IPS-NIHi7 (cell line): ENCODE measurements at regions not wholly inside any gene's neighbourhood (a gene's known extent, or its start where the extent isn't known, plus 50 kb on each side); places are given as distances from the start of the nearest gene placed in this dataset.
"Not testable (repeated sequence)": the region's sequence is repeated elsewhere in the genome, so short reads cannot be mapped to it uniquely, and the experiment has no call there.

Experiments
- DNase-seq: peaks from one replicate; pipeline ENCODE4 v3.0.0; 2012; ENCODE audit warnings: mixed read lengths; ENCODE audit errors: extremely low spot score

- not testable (repeated sequence) for DNase-seq
Measured at GRCh38 chr15:26026671-26027070, 163.5 kb upstream of the ATP10A start.

- no peak for DNase-seq
Measured at GRCh38 chr15:26024241-26024640, 161.1 kb upstream of the ATP10A start.

- DNase-seq = no peak
Measured at GRCh38 chr15:26023691-26024090, 160.6 kb upstream of the ATP10A start.

- DNase-seq = no peak
Measured at GRCh38 chr15:26023231-26023630, 160.1 kb upstream of the ATP10A start.

GRCh38 chr15:26020871-26021270 is 157.7 kb upstream of the ATP10A start:
- no peak for DNase-seq

GRCh38 chr15:26017665-26018064 is 154.5 kb upstream of the ATP10A start:
- DNase-seq = no peak

GRCh38 chr15:26015516-26016075 is 152.5 kb upstream of the ATP10A start:
- no peak for DNase-seq

- DNase-seq = no peak
Measured at GRCh38 chr15:26013981-26014380, 150.9 kb upstream of the ATP10A start.

GRCh38 chr15:26011916-26012315 is 148.8 kb upstream of the ATP10A start:
- DNase-seq = no peak

GRCh38 chr15:26007151-26007550 is 144.0 kb upstream of the ATP10A start:
- no peak for DNase-seq

- no peak for DNase-seq
Measured at GRCh38 chr15:26001201-26001600, 138.1 kb upstream of the ATP10A start.

- DNase-seq = no peak
Measured at GRCh38 chr15:25993506-25993905, 130.4 kb upstream of the ATP10A start.

GRCh38 chr15:25990220-25990619 is 127.1 kb upstream of the ATP10A start:
- DNase-seq = no peak

- DNase-seq = peak; percentile 49
Measured at GRCh38 chr15:25989327-25989726, 126.2 kb upstream of the ATP10A start.

- DNase-seq = not testable (repeated sequence)
Measured at GRCh38 chr15:25988716-25989115, 125.6 kb upstream of the ATP10A start.

GRCh38 chr15:25987638-25988037 is 124.5 kb upstream of the ATP10A start:
- DNase-seq = peak; percentile 20

GRCh38 chr15:25985165-25985564 is 122.0 kb upstream of the ATP10A start:
- no peak for DNase-seq

GRCh38 chr15:25982736-25983135 is 119.6 kb upstream of the ATP10A start:
- no peak for DNase-seq

- DNase-seq = no peak
Measured at GRCh38 chr15:25981114-25981513, 118.0 kb upstream of the ATP10A start.

GRCh38 chr15:25972141-25972675 is 109.1 kb upstream of the ATP10A start:
- DNase-seq = no peak

GRCh38 chr15:25971053-25971452 is 107.9 kb upstream of the ATP10A start:
- DNase-seq = no peak

- no peak for DNase-seq
Measured at GRCh38 chr15:25969886-25970285, 106.8 kb upstream of the ATP10A start.

GRCh38 chr15:25967116-25967515 is 104.0 kb upstream of the ATP10A start:
- no peak for DNase-seq

- DNase-seq = no peak
Measured at GRCh38 chr15:25965326-25965725, 102.2 kb upstream of the ATP10A start.
